HEK293 (cell line): ENCODE measurements at regions not wholly inside any gene's neighbourhood (a gene's known extent, or its start where the extent isn't known, plus 50 kb on each side); places are given as distances from the start of the nearest gene placed in this dataset.

Source experiments
- CTCF ChIA-PET: fragments of 350-600 bp; formaldehyde crosslinking; extraction: SDS; loops from one replicate; lab custom pipeline; 2021; ENCODE audit warnings: antibody characterized with exemption; lab: Yijun Ruan, JAX
- POLR2A ChIA-PET: fragments of 300-600 bp; formaldehyde crosslinking; extraction: SDS; loops from one replicate; lab custom pipeline; 2020; ENCODE audit warnings: antibody characterized with exemption, inconsistent platforms; lab: Yijun Ruan, JAX
- H3K27ac ChIP-seq: fragments of 200-500 bp; sonication (Bioruptor generic); 2 replicates; pipeline ENCODE4 v1.5.1; 2014; ENCODE audit warnings: low read depth, low read length, control low read depth, inconsistent platforms; ENCODE audit errors: extremely low read depth
- H3K36me3 ChIP-seq, 2 experiments: fragments of 200-500 bp in 1 of 2; sonication (Bioruptor generic) in 1 of 2; 1 replicate in 1 of 2; 2 replicates in 1 of 2; pipeline ENCODE4 v1.5.1; 2014 to 2017; ENCODE audit warnings: inconsistent platforms in 2 of 2, low read length in 2 of 2; ENCODE audit not compliant: control insufficient read depth in 2 of 2, insufficient read depth in 1 of 2
- H3K4me1 ChIP-seq: fragments of 200-500 bp; sonication (Bioruptor generic); 2 replicates; pipeline ENCODE4 v1.5.1; 2014; ENCODE audit warnings: mild to moderate bottlenecking, low read length, inconsistent platforms; ENCODE audit not compliant: control insufficient read depth, insufficient read depth
- H3K4me3 ChIP-seq: 2 replicates; pipeline ENCODE4 v1.5.1; 2011; ENCODE audit warnings: low read depth, mild to moderate bottlenecking, control low read depth, low read length, moderate library complexity
- H3K9me3 ChIP-seq: fragments of 200-500 bp; sonication (Bioruptor generic); 2 replicates; pipeline ENCODE4 v1.5.1; 2014; ENCODE audit warnings: low read depth, low read length, inconsistent platforms; ENCODE audit not compliant: control insufficient read depth, insufficient read depth
- GLI2 ChIP-seq: fragments of 450-650 bp; formaldehyde crosslinking; IDR thresholded peaks from 2 replicates; pipeline ENCODE4; 2017; ENCODE audit warnings: missing biosample characterization, missing genetic modification characterization, low read depth, borderline replicate concordance
- MEIS1 ChIP-seq: sonication (generic); formaldehyde crosslinking; IDR thresholded peaks from 2 replicates; pipeline ENCODE4 v1.8.1; 2022; ENCODE audit warnings: missing genetic modification reagents, mild to moderate bottlenecking, borderline replicate concordance
- SP7 ChIP-seq: fragments of 450-650 bp; formaldehyde crosslinking; IDR thresholded peaks from 2 replicates; pipeline ENCODE4 v1.5.1; 2016; ENCODE audit warnings: missing biosample characterization, missing genetic modification characterization
- TCF7L2 ChIP-seq: IDR thresholded peaks from 2 replicates; pipeline ENCODE4 v1.6.1; 2011; ENCODE audit warnings: low read depth, mild to moderate bottlenecking, inconsistent platforms, low read length, moderate library complexity, borderline replicate concordance
- ZEB2 ChIP-seq: fragments of 450-650 bp; formaldehyde crosslinking; IDR thresholded peaks from 2 replicates; pipeline ENCODE4 v1.5.1; 2016; ENCODE audit warnings: missing biosample characterization, missing genetic modification characterization
- ZNF404 ChIP-seq: fragments of 450-650 bp; formaldehyde crosslinking; IDR thresholded peaks from 2 replicates; pipeline ENCODE4 v1.5.1; 2017; ENCODE audit warnings: missing biosample characterization, missing genetic modification characterization
- ZNF548 ChIP-seq: fragments of 450-650 bp; formaldehyde crosslinking; IDR thresholded peaks from 2 replicates; pipeline ENCODE4 v1.5.1; 2016; ENCODE audit warnings: missing biosample characterization, missing genetic modification characterization
- ZNF664 ChIP-seq: fragments of 450-650 bp; formaldehyde crosslinking; IDR thresholded peaks from 2 replicates; pipeline ENCODE4 v1.5.1; 2016; ENCODE audit warnings: missing biosample characterization, missing genetic modification characterization
- ZNF670 ChIP-seq: fragments of 450-650 bp; formaldehyde crosslinking; IDR thresholded peaks from 2 replicates; pipeline ENCODE4 v1.5.1; 2016; ENCODE audit warnings: missing biosample characterization, missing genetic modification characterization, low read depth
- ZNF677 ChIP-seq: fragments of 450-650 bp; IDR thresholded peaks from 2 replicates; pipeline ENCODE4 v1.5.0; 2018; ENCODE audit warnings: missing biosample characterization, mild to moderate bottlenecking, missing genetic modification characterization, moderate library complexity
- TF ChIP-seq, protein P1 (sequence below): fragments of 450-650 bp; formaldehyde crosslinking; IDR thresholded peaks from 2 replicates; pipeline ENCODE4 v1.5.1; 2016; ENCODE audit warnings: missing biosample characterization, missing genetic modification characterization
- TF ChIP-seq, protein P2 (sequence below): fragments of 450-650 bp; formaldehyde crosslinking; IDR thresholded peaks from 2 replicates; pipeline ENCODE4 v1.5.1; 2016; ENCODE audit warnings: missing biosample characterization, missing genetic modification characterization, borderline replicate concordance
- TF ChIP-seq, protein P3 (sequence below): fragments of 450-650 bp; formaldehyde crosslinking; IDR thresholded peaks from 2 replicates; pipeline ENCODE4 v1.5.1; 2016; ENCODE audit warnings: missing biosample characterization, missing genetic modification characterization
- TF ChIP-seq, protein P4 (sequence below): fragments of 450-650 bp; formaldehyde crosslinking; IDR thresholded peaks from 2 replicates; pipeline ENCODE4 v1.5.1; 2016; ENCODE audit warnings: missing biosample characterization, missing genetic modification characterization
- TF ChIP-seq, protein P5 (sequence below): fragments of 450-650 bp; formaldehyde crosslinking; IDR thresholded peaks from 2 replicates; pipeline ENCODE4 v1.5.1; 2016; ENCODE audit warnings: missing biosample characterization, missing genetic modification characterization
- TF ChIP-seq, protein P6 (sequence below): fragments of 450-650 bp; formaldehyde crosslinking; IDR thresholded peaks from 2 replicates; pipeline ENCODE4 v1.5.1; 2016; ENCODE audit warnings: missing biosample characterization, missing genetic modification characterization

DNA sequence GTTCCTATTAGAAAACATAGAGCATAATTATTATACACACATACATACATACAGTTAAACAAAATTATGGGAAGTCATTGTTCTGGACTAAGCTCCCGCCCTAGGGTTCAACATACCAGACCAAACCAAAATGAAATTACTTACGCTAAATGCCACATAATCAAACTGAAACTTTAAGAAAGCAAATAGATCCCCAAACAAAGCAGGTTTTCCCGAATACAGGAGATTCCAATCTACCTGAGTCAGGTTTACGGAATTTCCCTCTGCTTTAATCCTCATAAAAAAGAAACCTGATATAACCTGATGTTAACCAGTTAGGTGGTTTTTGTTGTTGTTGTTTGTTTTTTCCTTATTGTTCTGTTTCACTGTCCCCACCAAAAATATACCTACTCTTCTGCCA lies 1886.9 kb downstream of the NCAM2 start:
- no peaks in the 10 kb centered on the region for H3K9me3 ChIP-seq
- TF ChIP-seq, protein P1, sequence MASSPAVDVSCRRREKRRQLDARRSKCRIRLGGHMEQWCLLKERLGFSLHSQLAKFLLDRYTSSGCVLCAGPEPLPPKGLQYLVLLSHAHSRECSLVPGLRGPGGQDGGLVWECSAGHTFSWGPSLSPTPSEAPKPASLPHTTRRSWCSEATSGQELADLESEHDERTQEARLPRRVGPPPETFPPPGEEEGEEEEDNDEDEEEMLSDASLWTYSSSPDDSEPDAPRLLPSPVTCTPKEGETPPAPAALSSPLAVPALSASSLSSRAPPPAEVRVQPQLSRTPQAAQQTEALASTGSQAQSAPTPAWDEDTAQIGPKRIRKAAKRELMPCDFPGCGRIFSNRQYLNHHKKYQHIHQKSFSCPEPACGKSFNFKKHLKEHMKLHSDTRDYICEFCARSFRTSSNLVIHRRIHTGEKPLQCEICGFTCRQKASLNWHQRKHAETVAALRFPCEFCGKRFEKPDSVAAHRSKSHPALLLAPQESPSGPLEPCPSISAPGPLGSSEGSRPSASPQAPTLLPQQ (tag by site-specific recombination): no peak
- TF ChIP-seq, protein P2, sequence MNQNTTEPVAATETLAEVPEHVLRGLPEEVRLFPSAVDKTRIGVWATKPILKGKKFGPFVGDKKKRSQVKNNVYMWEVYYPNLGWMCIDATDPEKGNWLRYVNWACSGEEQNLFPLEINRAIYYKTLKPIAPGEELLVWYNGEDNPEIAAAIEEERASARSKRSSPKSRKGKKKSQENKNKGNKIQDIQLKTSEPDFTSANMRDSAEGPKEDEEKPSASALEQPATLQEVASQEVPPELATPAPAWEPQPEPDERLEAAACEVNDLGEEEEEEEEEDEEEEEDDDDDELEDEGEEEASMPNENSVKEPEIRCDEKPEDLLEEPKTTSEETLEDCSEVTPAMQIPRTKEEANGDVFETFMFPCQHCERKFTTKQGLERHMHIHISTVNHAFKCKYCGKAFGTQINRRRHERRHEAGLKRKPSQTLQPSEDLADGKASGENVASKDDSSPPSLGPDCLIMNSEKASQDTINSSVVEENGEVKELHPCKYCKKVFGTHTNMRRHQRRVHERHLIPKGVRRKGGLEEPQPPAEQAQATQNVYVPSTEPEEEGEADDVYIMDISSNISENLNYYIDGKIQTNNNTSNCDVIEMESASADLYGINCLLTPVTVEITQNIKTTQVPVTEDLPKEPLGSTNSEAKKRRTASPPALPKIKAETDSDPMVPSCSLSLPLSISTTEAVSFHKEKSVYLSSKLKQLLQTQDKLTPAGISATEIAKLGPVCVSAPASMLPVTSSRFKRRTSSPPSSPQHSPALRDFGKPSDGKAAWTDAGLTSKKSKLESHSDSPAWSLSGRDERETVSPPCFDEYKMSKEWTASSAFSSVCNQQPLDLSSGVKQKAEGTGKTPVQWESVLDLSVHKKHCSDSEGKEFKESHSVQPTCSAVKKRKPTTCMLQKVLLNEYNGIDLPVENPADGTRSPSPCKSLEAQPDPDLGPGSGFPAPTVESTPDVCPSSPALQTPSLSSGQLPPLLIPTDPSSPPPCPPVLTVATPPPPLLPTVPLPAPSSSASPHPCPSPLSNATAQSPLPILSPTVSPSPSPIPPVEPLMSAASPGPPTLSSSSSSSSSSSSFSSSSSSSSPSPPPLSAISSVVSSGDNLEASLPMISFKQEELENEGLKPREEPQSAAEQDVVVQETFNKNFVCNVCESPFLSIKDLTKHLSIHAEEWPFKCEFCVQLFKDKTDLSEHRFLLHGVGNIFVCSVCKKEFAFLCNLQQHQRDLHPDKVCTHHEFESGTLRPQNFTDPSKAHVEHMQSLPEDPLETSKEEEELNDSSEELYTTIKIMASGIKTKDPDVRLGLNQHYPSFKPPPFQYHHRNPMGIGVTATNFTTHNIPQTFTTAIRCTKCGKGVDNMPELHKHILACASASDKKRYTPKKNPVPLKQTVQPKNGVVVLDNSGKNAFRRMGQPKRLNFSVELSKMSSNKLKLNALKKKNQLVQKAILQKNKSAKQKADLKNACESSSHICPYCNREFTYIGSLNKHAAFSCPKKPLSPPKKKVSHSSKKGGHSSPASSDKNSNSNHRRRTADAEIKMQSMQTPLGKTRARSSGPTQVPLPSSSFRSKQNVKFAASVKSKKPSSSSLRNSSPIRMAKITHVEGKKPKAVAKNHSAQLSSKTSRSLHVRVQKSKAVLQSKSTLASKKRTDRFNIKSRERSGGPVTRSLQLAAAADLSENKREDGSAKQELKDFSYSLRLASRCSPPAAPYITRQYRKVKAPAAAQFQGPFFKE (tag by site-specific recombination): no peak
- no peak for TF ChIP-seq SP7
- TF ChIP-seq, protein P3, sequence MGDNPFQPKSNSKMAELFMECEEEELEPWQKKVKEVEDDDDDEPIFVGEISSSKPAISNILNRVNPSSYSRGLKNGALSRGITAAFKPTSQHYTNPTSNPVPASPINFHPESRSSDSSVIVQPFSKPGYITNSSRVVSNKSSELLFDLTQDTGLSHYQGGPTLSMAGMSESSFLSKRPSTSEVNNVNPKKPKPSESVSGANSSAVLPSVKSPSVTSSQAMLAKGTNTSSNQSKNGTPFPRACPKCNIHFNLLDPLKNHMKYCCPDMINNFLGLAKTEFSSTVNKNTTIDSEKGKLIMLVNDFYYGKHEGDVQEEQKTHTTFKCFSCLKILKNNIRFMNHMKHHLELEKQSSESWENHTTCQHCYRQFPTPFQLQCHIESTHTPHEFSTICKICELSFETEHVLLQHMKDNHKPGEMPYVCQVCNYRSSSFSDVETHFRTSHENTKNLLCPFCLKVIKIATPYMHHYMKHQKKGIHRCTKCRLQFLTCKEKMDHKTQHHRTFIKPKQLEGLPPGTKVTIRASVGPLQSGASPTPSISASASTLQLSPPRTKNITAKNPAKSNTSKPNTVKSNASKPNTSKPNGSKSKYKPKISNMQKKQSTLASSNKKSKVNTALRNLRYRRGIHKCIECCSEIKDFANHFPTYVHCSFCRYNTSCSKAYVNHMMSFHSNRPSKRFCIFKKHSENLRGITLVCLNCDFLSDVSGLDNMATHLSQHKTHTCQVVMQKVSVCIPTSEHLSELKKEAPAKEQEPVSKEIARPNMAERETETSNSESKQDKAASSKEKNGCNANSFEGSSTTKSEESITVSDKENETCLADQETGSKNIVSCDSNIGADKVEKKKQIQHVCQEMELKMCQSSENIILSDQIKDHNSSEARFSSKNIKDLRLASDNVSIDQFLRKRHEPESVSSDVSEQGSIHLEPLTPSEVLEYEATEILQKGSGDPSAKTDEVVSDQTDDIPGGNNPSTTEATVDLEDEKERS (tag by site-specific recombination): no peak
- no peak for TF ChIP-seq ZNF670 (tag by site-specific recombination)
- no peak for TF ChIP-seq TCF7L2
- TF ChIP-seq, protein P4, sequence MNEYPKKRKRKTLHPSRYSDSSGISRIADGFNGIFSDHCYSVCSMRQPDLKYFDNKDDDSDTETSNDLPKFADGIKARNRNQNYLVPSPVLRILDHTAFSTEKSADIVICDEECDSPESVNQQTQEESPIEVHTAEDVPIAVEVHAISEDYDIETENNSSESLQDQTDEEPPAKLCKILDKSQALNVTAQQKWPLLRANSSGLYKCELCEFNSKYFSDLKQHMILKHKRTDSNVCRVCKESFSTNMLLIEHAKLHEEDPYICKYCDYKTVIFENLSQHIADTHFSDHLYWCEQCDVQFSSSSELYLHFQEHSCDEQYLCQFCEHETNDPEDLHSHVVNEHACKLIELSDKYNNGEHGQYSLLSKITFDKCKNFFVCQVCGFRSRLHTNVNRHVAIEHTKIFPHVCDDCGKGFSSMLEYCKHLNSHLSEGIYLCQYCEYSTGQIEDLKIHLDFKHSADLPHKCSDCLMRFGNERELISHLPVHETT (tag by site-specific recombination): no peak
- TF ChIP-seq, protein P5, sequence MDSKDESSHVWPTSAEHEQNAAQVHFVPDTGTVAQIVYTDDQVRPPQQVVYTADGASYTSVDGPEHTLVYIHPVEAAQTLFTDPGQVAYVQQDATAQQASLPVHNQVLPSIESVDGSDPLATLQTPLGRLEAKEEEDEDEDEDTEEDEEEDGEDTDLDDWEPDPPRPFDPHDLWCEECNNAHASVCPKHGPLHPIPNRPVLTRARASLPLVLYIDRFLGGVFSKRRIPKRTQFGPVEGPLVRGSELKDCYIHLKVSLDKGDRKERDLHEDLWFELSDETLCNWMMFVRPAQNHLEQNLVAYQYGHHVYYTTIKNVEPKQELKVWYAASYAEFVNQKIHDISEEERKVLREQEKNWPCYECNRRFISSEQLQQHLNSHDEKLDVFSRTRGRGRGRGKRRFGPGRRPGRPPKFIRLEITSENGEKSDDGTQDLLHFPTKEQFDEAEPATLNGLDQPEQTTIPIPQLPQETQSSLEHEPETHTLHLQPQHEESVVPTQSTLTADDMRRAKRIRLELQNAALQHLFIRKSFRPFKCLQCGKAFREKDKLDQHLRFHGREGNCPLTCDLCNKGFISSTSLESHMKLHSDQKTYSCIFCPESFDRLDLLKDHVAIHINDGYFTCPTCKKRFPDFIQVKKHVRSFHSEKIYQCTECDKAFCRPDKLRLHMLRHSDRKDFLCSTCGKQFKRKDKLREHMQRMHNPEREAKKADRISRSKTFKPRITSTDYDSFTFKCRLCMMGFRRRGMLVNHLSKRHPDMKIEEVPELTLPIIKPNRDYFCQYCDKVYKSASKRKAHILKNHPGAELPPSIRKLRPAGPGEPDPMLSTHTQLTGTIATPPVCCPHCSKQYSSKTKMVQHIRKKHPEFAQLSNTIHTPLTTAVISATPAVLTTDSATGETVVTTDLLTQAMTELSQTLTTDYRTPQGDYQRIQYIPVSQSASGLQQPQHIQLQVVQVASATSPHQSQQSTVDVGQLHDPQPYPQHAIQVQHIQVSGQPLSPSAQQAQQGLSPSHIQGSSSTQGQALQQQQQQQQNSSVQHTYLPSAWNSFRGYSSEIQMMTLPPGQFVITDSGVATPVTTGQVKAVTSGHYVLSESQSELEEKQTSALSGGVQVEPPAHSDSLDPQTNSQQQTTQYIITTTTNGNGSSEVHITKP: no peak
- TF ChIP-seq GLI2 (tag by site-specific recombination): no peak
- TF ChIP-seq ZNF664 (tag by site-specific recombination): no peak
- TF ChIP-seq, protein P6, sequence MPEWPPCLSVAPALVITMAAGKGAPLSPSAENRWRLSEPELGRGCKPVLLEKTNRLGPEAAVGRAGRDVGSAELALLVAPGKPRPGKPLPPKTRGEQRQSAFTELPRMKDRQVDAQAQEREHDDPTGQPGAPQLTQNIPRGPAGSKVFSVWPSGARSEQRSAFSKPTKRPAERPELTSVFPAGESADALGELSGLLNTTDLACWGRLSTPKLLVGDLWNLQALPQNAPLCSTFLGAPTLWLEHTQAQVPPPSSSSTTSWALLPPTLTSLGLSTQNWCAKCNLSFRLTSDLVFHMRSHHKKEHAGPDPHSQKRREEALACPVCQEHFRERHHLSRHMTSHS: no peak
- TF ChIP-seq ZEB2 (tag by site-specific recombination): no peak
- TF ChIP-seq ZNF548 (tag by site-specific recombination): no peak
- no peak for TF ChIP-seq ZNF677
- TF ChIP-seq MEIS1: no peak
- TF ChIP-seq ZNF404 (tag by site-specific recombination): no peak
- no peaks in the 10 kb centered on the region for H3K36me3 ChIP-seq
- ChIA-PET POLR2A (no interaction called here), CTCF (no interaction called here)
- H3K4me1 ChIP-seq: no peaks in the 10 kb centered on the region
- no peak overlapping the region for H3K4me3 ChIP-seq
- H3K27ac ChIP-seq: no peak overlapping the region
